ENCODE measurements at regions not wholly inside any gene's neighbourhood (a gene's known extent, or its start where the extent isn't known, plus 50 kb on each side); places are given as distances from the start of the nearest gene placed in this dataset.

- no peak for TF ChIP-seq EP300 (IDR thresholded peaks at IDR 0.05; ENCODE audit: borderline replicate concordance)
- TF ChIP-seq TEAD4 (IDR thresholded peaks at IDR 0.05), result no peak
- TF ChIP-seq USF1 (IDR thresholded peaks at IDR 0.05), result no peak
- no peak for TF ChIP-seq RAD21 (IDR thresholded peaks at IDR 0.05; ENCODE audit: low read depth)
- no peak for TF ChIP-seq EGR1 (IDR thresholded peaks at IDR 0.05)
Observed at GRCh38 chr19:31974941-31975340, 370.5 kb upstream of the ZNF507 start.

All from Ishikawa (cell line).